Spleen (tissue), 7 donors: ENCODE measurements at regions not wholly inside any gene's neighbourhood (a gene's known extent, or its start where the extent isn't known, plus 50 kb on each side); places are given as distances from the start of the nearest gene placed in this dataset.

Experiments used
- CTCF ChIP-seq, 11 experiments: fragments of 200-600 bp in 7 of 11; fragments of 450-650 bp in 4 of 11; sonication (generic) in 4 of 11; IDR thresholded peaks in 8 of 11; conservative IDR thresholded peaks in 3 of 11; 1 replicate in 7 of 11; 2 replicates in 4 of 11; pipeline versions ENCODE4 v1.4.0 to v1.8.0; 2016 to 2021; ENCODE audit warnings: antibody characterized with exemption in 11 of 11, inconsistent platforms in 4 of 11, mild to moderate bottlenecking in 1 of 11
- POLR2A ChIP-seq, 3 donors: fragments of 450-650 bp; IDR thresholded peaks; one replicate each; pipeline ENCODE4 v1.5.1; 2017; ENCODE audit warnings: antibody characterized with exemption in 3 of 3, mild to moderate bottlenecking in 1 of 3
- POLR2AphosphoS5 ChIP-seq, 3 donors: sonication (generic); formaldehyde crosslinking; IDR thresholded peaks; one replicate each; pipeline ENCODE4 v1.5.1; 2017; ENCODE audit warnings: antibody characterized with exemption in 3 of 3
- donor health status: DM: no; HTN: no; CAD: no; lungs with moderate emphysema.
- donor health status: DM: no; HTN: no; CAD: no.
- donor health status: DM: no; HTN: no; CAD: no.

GRCh38 chr2:128396946-128397345 is 78.3 kb upstream of the HS6ST1 start:
- no peak for TF ChIP-seq CTCF (IDR thresholded peaks at IDR 0.05 in 8 of 11, conservative IDR thresholded peaks at IDR 0.05 in 3 of 11)
- no peak for TF ChIP-seq POLR2A (IDR thresholded peaks at IDR 0.05)
- TF ChIP-seq POLR2AphosphoS5 (IDR thresholded peaks at IDR 0.05), result no peak
